ENCODE measurements at regions not wholly inside any gene's neighbourhood (a gene's known extent, or its start where the extent isn't known, plus 50 kb on each side); places are given as distances from the start of the nearest gene placed in this dataset.

- TF ChIP-seq CHD2 (IDR thresholded peaks at IDR 0.05; ENCODE audit: borderline replicate concordance, low read depth, low read length) (no peak), CEBPZ (IDR thresholded peaks at IDR 0.05; ENCODE audit: low read depth, low read length) (no peak), PKNOX1 (IDR thresholded peaks at IDR 0.05) (no peak), ESRRA (IDR thresholded peaks at IDR 0.05; ENCODE audit: low read length) (no peak), GATAD2B (conservative IDR thresholded peaks at IDR 0.05; ENCODE audit: low read depth) (no peak), MAX (IDR thresholded peaks at IDR 0.05; ENCODE audit: low read depth, low read length) (no peak), ZNF622 (IDR thresholded peaks at IDR 0.05) (no peak), CEBPB (IDR thresholded peaks at IDR 0.05; ENCODE audit: borderline replicate concordance in 1 of 2, low read depth in 2 of 2, low read length in 2 of 2) (no peak), HDAC6 (IDR thresholded peaks at IDR 0.05; ENCODE audit: unreplicated experiment) (no peak), SUPT20H (IDR thresholded peaks at IDR 0.05; ENCODE audit: borderline replicate concordance, control insufficient read depth, low read depth, low read length) (no peak), MEF2B (IDR thresholded peaks at IDR 0.05; ENCODE audit: partially characterized antibody, poor library complexity, severe bottlenecking) (no peak), NFYA (IDR thresholded peaks at IDR 0.05; ENCODE audit: borderline replicate concordance, low read depth, low read length) (no peak)
Observed at GRCh38 chr12:42769455-42769854, 179.9 kb upstream of the PRICKLE1 start (continued).

Data from GM12878 (cell line).